Transverse colon (tissue), 4 donors: ENCODE measurements at regions not wholly inside any gene's neighbourhood (a gene's known extent, or its start where the extent isn't known, plus 50 kb on each side); places are given as distances from the start of the nearest gene placed in this dataset.

ENCODE experiments used
- CTCF ChIP-seq, 5 experiments: fragments of 200-600 bp in 3 of 5; fragments of 450-650 bp in 2 of 5; sonication (generic) in 3 of 5; IDR thresholded peaks; 1 replicate in 2 of 5; 2 replicates in 3 of 5; pipeline ENCODE4 v1.5.1; 2016 to 2017; ENCODE audit warnings: antibody characterized with exemption in 5 of 5, inconsistent platforms in 3 of 5, mild to moderate bottlenecking in 2 of 5, moderate library complexity in 1 of 5
- POLR2A ChIP-seq: fragments of 450-650 bp; IDR thresholded peaks from one replicate; pipeline ENCODE4 v1.6.1; 2016; ENCODE audit warnings: antibody characterized with exemption, mild to moderate bottlenecking, moderate library complexity
- POLR2AphosphoS5 ChIP-seq, 3 donors: sonication (generic); formaldehyde crosslinking; IDR thresholded peaks; one replicate each; pipeline ENCODE4 v1.6.1; 2016; ENCODE audit warnings: antibody characterized with exemption in 3 of 3

- TF ChIP-seq CTCF (IDR thresholded peaks at IDR 0.05) (no peak), POLR2AphosphoS5 (IDR thresholded peaks at IDR 0.05) (no peak), POLR2A (no peak)
These were observed 363.4 kb upstream of the MKI67 start for GRCh38 chr10:128489324-128490247.
